ENCODE measurements at regions not wholly inside any gene's neighbourhood (a gene's known extent, or its start where the extent isn't known, plus 50 kb on each side); places are given as distances from the start of the nearest gene placed in this dataset.

GRCh38 chr4:115361781-115362180 is 248.4 kb upstream of the NDST4 start:
- DNase-seq (no peak), ATAC-seq (no peak)
- intact Hi-C loops (cut with DNase I), result no loop called here

- intact Hi-C loops (cut with DNase I), result no loop called here
- ATAC-seq, result no peak
These were observed 247.0 kb upstream of the NDST4 start for GRCh38 chr4:115360431-115360830.

GRCh38 chr4:115357776-115358175 is 244.4 kb upstream of the NDST4 start:
- intact Hi-C loops (cut with DNase I), result no loop called here
- no peak for ATAC-seq

More at GRCh38 chr4:115360431-115360830, 247.0 kb upstream of the NDST4 start:
- no peak for DNase-seq

GRCh38 chr4:115356176-115356575 is 242.8 kb upstream of the NDST4 start:
- intact Hi-C loops (cut with DNase I), result no loop called here
- DNase-seq (no peak), ATAC-seq (no peak)

More at GRCh38 chr4:115357776-115358175, 244.4 kb upstream of the NDST4 start:
- no peak for DNase-seq

- ATAC-seq, result no peak
- intact Hi-C loops (cut with DNase I), result no loop called here
- DNase-seq, result no peak
These were observed 241.9 kb upstream of the NDST4 start for GRCh38 chr4:115355329-115355728.

- intact Hi-C loops (cut with DNase I), result no loop called here
- ATAC-seq, result no peak
- DNase-seq, result no peak
These were observed 239.9 kb upstream of the NDST4 start for GRCh38 chr4:115353370-115353769.

- intact Hi-C loops (cut with DNase I), result no loop called here
- DNase-seq, result no peak
- no peak for ATAC-seq
These were observed 229.8 kb upstream of the NDST4 start for GRCh38 chr4:115343171-115343570.

GRCh38 chr4:115334736-115335411 is 221.5 kb upstream of the NDST4 start:
- no peak for ATAC-seq
- no peak for DNase-seq
- intact Hi-C loops (cut with DNase I), result no loop called here

GRCh38 chr4:115332078-115332477 is 218.7 kb upstream of the NDST4 start:
- ATAC-seq, result no peak
- intact Hi-C loops (cut with DNase I), result no loop called here
- DNase-seq, result no peak

- ATAC-seq (no peak), DNase-seq (no peak)
- intact Hi-C loops (cut with DNase I), result no loop called here
These were observed 217.8 kb upstream of the NDST4 start for GRCh38 chr4:115331241-115331640.

- ATAC-seq (no peak), DNase-seq (no peak)
- intact Hi-C loops (cut with DNase I), result no loop called here
These were observed 212.4 kb upstream of the NDST4 start for GRCh38 chr4:115325836-115326235.

- DNase-seq (no peak), ATAC-seq (no peak)
- intact Hi-C loops (cut with DNase I), result no loop called here
These were observed 209.8 kb upstream of the NDST4 start for GRCh38 chr4:115323106-115323707.

GRCh38 chr4:115315182-115315581 is 201.8 kb upstream of the NDST4 start:
- no peak for DNase-seq
- intact Hi-C loops (cut with DNase I), result no loop called here
- ATAC-seq, result no peak

- intact Hi-C loops (cut with DNase I), result no loop called here
- ATAC-seq, result no peak
These were observed 197.2 kb upstream of the NDST4 start for GRCh38 chr4:115310641-115311040.

GRCh38 chr4:115294717-115295116 is 181.3 kb upstream of the NDST4 start:
- ATAC-seq, result no peak
- intact Hi-C loops (cut with DNase I), result no loop called here
- DNase-seq, result no peak

More at GRCh38 chr4:115310641-115311040, 197.2 kb upstream of the NDST4 start:
- DNase-seq, result no peak

GRCh38 chr4:115293093-115293462 is 179.7 kb upstream of the NDST4 start:
- DNase-seq (no peak), ATAC-seq (no peak)
- intact Hi-C loops (cut with DNase I), result no loop called here

GRCh38 chr4:115292320-115293092 is 179.1 kb upstream of the NDST4 start:
- DNase-seq, result no peak
- no peak for ATAC-seq
- intact Hi-C loops (cut with DNase I), result no loop called here

GRCh38 chr4:115287426-115287825 is 174.0 kb upstream of the NDST4 start:
- ATAC-seq, result no peak

GRCh38 chr4:115279330-115279729 is 165.9 kb upstream of the NDST4 start:
- no peak for ATAC-seq
- no peak for DNase-seq
- intact Hi-C loops (cut with DNase I), result no loop called here

More at GRCh38 chr4:115287426-115287825, 174.0 kb upstream of the NDST4 start:
- intact Hi-C loops (cut with DNase I), result no loop called here
- DNase-seq, result no peak

- intact Hi-C loops (cut with DNase I), result no loop called here
- no peak for DNase-seq
- no peak for ATAC-seq
These were observed 165.4 kb upstream of the NDST4 start for GRCh38 chr4:115278830-115279229.
